CD4-positive, alpha-beta T cell treated with Interleukin-1 beta for 1 hour (primary cell): ENCODE measurements at regions not wholly inside any gene's neighbourhood (a gene's known extent, or its start where the extent isn't known, plus 50 kb on each side); places are given as distances from the start of the nearest gene placed in this dataset.

ENCODE experiments used
- DNase-seq, 2 donors: peaks; one replicate each; pipeline ENCODE4 v3.0.0-alpha.2; 2020 to 2022

GRCh38 chr2:41736105-41736567 lies 311.7 kb upstream of the PKDCC start:
- no peak for DNase-seq

DNA sequence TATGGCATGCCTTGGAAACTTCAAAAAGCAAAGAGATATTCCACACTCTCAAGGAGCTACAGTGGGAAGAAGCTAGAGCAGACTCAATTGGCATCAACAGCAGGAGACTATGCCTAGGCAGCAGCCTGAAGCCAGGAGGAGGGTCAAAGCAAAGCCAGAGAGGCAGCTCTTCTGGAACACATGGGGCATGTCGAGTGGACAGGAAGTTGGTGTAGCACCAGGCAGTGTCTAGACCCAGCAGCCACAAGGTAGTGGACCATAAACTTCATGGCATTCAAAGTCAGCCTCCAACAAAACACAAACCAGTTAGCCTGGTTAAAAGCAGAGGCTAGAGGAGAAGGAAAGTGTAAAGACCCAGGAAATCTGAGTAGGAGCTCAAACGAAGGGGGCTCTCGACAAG lies 311.2 kb upstream of the PKDCC start:
- no peak for DNase-seq

DNA sequence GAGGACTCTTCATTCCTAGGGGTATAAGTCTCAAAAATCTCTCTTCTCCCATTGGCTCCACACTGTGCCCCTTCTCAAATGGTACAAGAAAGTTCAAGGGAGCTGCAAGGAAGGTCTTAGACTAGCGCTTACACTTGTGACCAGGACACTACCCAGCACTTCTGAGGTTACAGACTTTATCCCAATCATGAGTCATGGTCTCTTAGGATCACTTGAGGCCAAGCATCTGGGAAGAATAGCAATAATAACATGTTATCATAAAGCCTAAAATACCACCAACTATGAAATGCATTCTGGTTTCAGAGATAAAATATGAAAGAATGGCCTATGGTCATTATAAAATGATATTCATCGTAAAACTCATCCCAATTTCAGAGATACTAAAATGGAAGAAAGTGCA lies 309.9 kb upstream of the PKDCC start:
- no peak for DNase-seq

DNA sequence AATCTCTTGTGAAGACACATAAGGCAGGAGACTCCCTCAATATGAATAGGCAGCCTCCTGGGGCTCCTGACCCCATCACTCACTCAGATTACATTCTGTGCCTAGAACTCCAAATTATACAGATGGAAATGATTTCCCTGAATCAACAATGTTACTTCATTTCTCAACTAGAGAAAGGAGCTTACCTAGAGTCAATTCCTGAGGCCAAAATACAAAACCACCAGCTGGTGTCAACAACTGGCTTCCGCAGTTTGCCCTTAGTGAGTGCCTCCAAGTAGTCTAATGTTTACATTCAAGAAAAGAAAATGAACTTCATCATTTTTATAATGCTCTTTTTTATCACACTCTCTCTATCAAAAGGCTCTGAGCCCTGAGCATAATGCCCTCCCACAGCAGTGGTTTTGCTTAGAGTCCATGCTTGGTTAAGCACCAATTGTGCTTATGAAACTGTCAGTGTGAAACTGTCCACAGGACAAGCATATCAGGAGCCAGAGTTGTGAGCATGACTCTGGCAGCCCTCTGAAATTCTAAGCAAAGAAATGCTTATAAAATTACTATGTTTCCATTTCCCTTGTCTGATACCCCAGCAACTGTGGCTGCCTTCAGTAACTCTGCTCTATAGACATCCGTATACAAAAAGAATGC lies 305.7 kb upstream of the PKDCC start:
- no peak for DNase-seq

GRCh38 chr2:41743324-41743723 lies 304.5 kb upstream of the PKDCC start:
- DNase-seq, result no peak

- DNase-seq, result no peak
Measured at GRCh38 chr2:41750829-41751228, 297.0 kb upstream of the PKDCC start.

DNA sequence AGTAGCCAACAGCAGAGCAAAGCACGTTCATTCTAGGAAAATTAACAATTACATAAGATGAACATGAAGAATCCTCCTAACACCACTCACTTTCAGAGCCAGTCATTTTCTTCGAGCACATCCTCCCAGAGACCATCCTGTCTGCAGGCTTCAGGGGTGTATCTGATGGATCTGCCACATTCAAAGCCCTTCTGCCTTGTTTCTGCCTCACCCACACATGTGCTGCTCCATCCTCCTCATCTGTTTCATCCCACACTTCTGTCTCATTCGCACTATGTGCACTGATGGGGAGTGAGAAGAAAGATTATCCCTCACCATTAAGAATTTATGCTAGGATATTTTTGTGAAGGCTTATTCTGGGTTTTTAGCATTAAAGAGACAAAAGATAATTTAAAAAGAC lies 287.9 kb upstream of the PKDCC start:
- no peak for DNase-seq

- DNase-seq, result no peak
Measured at GRCh38 chr2:41763141-41763540, 284.7 kb upstream of the PKDCC start.

GRCh38 chr2:41764131-41764530 lies 283.7 kb upstream of the PKDCC start:
- no peak for DNase-seq

DNA sequence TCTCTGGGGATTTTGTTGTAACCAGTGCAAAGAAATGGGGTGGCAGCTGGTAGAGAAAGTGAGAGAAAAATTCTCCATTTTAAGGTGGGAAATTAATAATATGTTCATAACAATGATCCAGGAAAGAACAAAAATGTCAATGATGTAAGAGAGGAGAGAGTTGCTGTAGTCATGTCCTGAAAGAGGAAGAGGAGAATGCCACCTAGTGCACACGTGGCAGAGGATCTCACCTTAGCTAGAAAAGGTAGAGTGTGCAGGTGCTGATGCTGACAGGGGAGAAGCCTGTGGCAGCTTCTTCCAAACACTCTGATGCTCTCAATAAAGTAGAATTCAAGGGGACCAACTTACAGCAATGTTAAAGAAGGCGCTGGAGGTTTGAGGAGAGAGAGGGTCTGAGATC lies 282.9 kb upstream of the PKDCC start:
- no peak for DNase-seq

DNA sequence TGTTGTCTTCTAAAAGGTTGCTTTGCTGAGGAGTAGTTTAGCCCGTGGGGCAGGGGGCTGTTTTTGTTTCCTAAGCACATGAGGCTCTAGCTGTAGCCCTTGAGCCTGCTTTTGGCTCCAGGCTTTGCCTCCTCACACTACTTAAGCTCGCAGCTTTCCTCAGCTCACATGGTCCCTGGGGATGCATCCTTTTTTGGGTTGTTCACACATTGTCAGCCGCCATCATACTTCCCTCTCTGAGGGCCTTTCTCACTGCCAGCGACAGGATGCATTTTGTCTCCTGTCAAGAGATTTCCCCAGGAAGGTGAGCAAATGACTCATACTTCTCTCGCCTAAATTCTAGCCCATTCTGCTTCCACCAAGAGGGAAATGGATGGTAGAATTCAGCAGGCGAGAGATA lies 279.5 kb upstream of the PKDCC start:
- no peak for DNase-seq

DNA sequence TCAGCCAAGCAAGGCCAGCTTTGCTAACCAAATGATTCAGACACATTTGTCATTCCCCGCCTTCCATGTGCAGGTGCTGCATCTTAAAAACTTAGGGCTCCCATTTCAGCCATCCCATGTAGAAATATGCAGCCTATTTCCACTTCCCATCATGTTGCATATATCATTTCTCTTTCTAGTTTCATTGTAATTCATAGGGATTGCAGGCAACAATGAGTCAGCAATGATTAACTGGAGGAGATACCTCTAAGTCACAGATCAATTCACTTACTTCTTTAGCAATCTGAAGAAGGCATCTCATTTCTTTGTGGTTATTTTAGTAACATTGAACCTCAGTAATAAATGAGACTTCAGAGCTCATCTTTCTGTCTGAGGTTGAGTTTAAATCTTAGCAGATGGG lies 276.1 kb upstream of the PKDCC start:
- no peak for DNase-seq

- DNase-seq, result no peak
Measured at GRCh38 chr2:41772697-41773096, 275.1 kb upstream of the PKDCC start.

- DNase-seq, result no peak
Measured at GRCh38 chr2:41774011-41774605, 273.7 kb upstream of the PKDCC start.

DNA sequence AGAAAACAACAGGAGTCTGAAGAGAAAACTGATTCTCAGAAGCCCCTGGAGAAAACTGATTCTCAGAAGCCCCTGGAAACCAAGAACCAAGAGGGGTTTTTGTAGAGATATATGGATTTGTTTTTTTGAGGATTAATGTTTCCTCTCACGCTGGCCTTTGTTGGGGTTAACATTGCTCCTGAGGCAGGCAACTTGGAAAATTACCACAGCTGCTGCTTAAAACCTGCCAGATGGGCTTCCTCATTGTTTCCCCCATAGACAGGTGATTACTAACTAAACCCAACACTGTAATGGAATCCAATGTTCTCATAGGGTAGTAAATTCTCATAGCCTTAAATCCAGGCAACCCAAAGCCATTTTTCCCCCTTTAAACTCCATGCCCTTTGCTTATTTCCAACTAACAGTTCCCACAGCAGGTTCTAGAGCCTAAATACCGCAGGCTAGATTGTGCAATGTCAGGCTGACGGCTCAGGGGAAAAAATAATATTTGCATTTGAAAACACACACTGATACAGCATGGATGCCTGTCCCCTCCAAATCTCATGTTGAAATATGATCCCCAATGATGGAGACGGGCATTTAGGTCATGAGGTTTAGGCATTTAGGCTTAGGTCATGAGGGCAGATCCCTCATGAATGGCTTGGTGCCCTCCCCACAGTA lies 272.3 kb upstream of the PKDCC start:
- no peak for DNase-seq

DNA sequence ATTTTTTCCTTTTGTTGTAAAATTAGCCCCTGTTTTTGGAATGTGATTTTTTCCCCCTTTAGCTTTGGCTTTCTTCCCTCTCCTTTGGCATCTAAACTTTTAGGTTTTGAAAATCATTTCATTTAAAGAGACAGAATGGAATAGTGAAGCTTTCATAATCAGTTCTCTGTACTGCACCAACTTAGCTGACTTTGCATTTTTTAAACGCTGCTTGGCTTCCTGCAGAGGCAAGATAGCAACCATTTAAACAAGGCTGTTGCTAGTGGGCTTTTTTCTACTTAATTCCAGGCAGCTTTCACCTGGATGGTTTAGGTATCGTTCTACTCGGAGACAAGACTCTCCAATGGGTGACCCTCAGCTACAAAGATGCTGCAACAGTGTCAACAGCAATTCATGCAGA lies 267.9 kb upstream of the PKDCC start:
- DNase-seq, result no peak

- peak in 1 of 2 donors; percentile 41 for DNase-seq
Measured at GRCh38 chr2:41782306-41783158, 265.3 kb upstream of the PKDCC start.

DNA sequence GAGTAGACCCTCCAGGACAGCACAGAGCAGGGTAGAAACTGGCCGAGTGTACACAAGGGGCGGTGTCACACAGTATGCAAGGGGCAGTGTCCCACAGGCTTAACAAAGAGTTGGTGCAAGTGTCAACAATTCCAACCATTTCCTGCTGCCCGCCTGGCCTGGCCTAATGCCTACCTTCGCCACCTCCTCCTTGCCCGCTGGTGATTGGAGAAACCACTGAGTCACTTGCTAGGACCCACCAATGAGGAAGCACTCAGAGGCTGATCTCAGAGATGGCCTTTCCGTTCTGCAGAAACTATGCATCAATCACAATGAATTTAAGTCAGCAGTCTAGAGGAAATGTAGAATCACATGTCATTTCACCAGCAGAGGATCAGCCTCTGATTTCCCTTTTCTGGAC lies 263.3 kb upstream of the PKDCC start:
- DNase-seq, result no peak

DNA sequence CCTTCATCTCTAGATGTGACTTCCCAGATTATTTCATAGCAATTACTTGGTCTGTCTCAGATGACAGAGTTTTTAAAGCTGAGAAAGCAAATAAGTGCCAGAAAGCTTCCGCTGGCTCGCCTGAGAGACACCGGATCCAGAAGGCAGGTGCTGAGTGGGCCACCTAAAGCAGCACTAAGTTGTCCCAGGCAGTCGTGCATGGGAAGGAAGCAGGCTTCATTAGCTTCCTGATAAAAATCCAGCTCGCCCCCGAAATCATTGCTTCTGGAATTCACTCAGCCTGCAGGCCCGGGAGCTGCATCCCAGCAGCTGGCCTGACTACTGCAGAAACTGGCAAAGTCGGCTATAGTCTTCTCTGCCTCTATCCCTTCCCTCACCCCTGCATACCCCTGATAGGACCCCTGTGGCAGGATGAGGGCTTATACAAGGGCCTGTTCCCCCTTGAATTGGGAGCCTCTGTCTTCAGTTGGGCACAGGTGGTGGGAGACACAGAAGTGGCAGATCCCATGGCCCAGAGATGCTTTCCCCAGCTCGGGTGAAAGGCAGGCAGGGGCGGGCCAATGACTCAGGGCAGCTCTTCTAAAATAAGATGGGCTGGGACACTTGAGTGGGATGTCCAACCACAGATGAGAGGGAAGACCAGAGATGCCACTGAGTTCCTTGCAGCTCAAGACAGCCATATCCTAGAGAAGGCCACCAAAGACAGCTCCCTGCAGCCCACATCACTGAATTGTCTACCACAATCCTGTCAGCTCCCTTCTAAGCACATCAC lies 262.4 kb upstream of the PKDCC start:
- no peak for DNase-seq

DNA sequence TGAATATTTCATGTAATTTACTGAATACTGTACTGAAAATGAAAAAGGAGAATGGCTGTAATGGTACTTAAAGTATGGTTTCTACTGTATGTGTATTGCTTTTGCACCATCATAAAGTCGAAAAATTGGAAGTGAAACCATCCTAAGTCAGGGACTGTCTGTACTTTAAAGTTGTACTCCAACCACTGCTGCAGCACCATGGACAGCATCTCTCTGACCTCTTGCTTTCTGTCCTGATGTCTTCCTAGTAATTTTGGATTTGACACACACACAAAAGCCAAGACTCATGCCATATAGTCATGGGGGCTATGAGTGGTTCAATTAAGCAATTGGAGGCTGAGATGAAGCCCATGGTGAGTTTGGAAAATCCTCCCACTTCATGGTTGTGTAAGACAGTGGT lies 256.3 kb upstream of the PKDCC start:
- DNase-seq, result no peak

GRCh38 chr2:41803361-41803760 lies 244.5 kb upstream of the PKDCC start:
- DNase-seq, result no peak

- DNase-seq, result no peak
Measured at GRCh38 chr2:41806286-41806685, 241.5 kb upstream of the PKDCC start.

- DNase-seq, result no peak
Measured at GRCh38 chr2:41821167-41821566, 226.7 kb upstream of the PKDCC start.
